ENCODE measurements at regions not wholly inside any gene's neighbourhood (a gene's known extent, or its start where the extent isn't known, plus 50 kb on each side); places are given as distances from the start of the nearest gene placed in this dataset.
A peak's percentile ranks its signal among the peaks of the same experiment; 100 is the strongest.
"Not testable (repeated sequence)": the region's sequence is repeated elsewhere in the genome, so short reads cannot be mapped to it uniquely, and the experiment has no call there.

- DNase-seq: no peak
Observed at GRCh38 chr12:111154147-111154834, 214.6 kb downstream of the PHETA1 start.

GRCh38 chr12:111152561-111152960 lies 216.3 kb downstream of the PHETA1 start:
- DNase-seq: no peak

GRCh38 chr12:111150921-111151840 lies 217.7 kb downstream of the PHETA1 start:
- no peak for DNase-seq

GRCh38 chr12:111150360-111150759 lies 218.5 kb downstream of the PHETA1 start:
- DNase-seq: no peak

GRCh38 chr12:111149299-111149698 lies 219.6 kb downstream of the PHETA1 start:
- DNase-seq: no peak

- no peak for DNase-seq
Observed at GRCh38 chr12:111148005-111148404, 220.9 kb downstream of the PHETA1 start.

GRCh38 chr12:111143271-111143670 lies 222.9 kb upstream of the MYL2 start:
- no peak for DNase-seq

- no peak for DNase-seq
Observed at GRCh38 chr12:111141205-111141604, 220.8 kb upstream of the MYL2 start.

- no peak for DNase-seq
Observed at GRCh38 chr12:111138016-111138415, 217.6 kb upstream of the MYL2 start.

GRCh38 chr12:111135293-111135832 lies 215.0 kb upstream of the MYL2 start:
- DNase-seq: no peak

GRCh38 chr12:111130336-111130735 lies 210.0 kb upstream of the MYL2 start:
- no peak for DNase-seq

- no peak for DNase-seq
Observed at GRCh38 chr12:111129149-111129767, 208.9 kb upstream of the MYL2 start.

GRCh38 chr12:111126331-111126730 lies 206.0 kb upstream of the MYL2 start:
- no peak for DNase-seq

- no peak for DNase-seq
Observed at GRCh38 chr12:111124183-111124582, 203.8 kb upstream of the MYL2 start.

- no peak for DNase-seq
Observed at GRCh38 chr12:111123390-111123789, 203.0 kb upstream of the MYL2 start.

- peak; percentile 15 to 23 for DNase-seq
Observed at GRCh38 chr12:111122458-111122878, 202.1 kb upstream of the MYL2 start.

- DNase-seq: no peak
Observed at GRCh38 chr12:111121840-111122239, 201.5 kb upstream of the MYL2 start.

GRCh38 chr12:111120578-111120977 lies 200.2 kb upstream of the MYL2 start:
- no peak for DNase-seq

- no peak for DNase-seq
Observed at GRCh38 chr12:111117017-111117416, 196.6 kb upstream of the MYL2 start.

- not testable (repeated sequence) for DNase-seq
Observed at GRCh38 chr12:111113313-111113712, 192.9 kb upstream of the MYL2 start.

- DNase-seq: no peak
Observed at GRCh38 chr12:111112311-111113098, 192.1 kb upstream of the MYL2 start.

Data from right lung (tissue), 2 donors.